GM13976 (cell line): ENCODE measurements at regions not wholly inside any gene's neighbourhood (a gene's known extent, or its start where the extent isn't known, plus 50 kb on each side); places are given as distances from the start of the nearest gene placed in this dataset.

Experiments used
- DNase-seq: peaks from one replicate; pipeline ENCODE4 v3.0.0; 2012; ENCODE audit warnings: low spot score
- CTCF ChIP-seq: IDR thresholded peaks from 2 replicates; pipeline ENCODE4 v1.5.1; 2012; ENCODE audit warnings: borderline replicate concordance, mild to moderate bottlenecking; ENCODE audit not compliant: insufficient read depth; ENCODE audit errors: extremely low read depth, missing control alignments, control extremely low read depth
- in situ Hi-C: fragments of 300-500 bp; cut with MboI; formaldehyde crosslinking; loops from one replicate; pipeline ENCODE4 v1.12.0; 2022; ENCODE audit warnings: low sequenced_read_pairs, mixed read lengths, inconsistent platforms; ENCODE audit not compliant: unreplicated experiment

GRCh38 chr7:41867639-41868280 lies 164.9 kb upstream of the INHBA start:
- no peak for TF ChIP-seq CTCF
- no peak for DNase-seq
- in situ Hi-C loops: no loop called here

GRCh38 chr7:41862261-41862660 lies 159.4 kb upstream of the INHBA start:
- TF ChIP-seq CTCF: no peak
- in situ Hi-C loops: no loop called here
- no peak for DNase-seq

- no peak for DNase-seq
- in situ Hi-C loops: no loop called here
- no peak for TF ChIP-seq CTCF
Observed at GRCh38 chr7:41861642-41862041, 158.8 kb upstream of the INHBA start.

GRCh38 chr7:41858201-41858600 lies 155.3 kb upstream of the INHBA start:
- in situ Hi-C loops: no loop called here

GRCh38 chr7:41855798-41856197 lies 152.9 kb upstream of the INHBA start:
- TF ChIP-seq CTCF: no peak
- in situ Hi-C loops: no loop called here
- no peak for DNase-seq

More at GRCh38 chr7:41858201-41858600, 155.3 kb upstream of the INHBA start:
- DNase-seq: no peak
- no peak for TF ChIP-seq CTCF

- in situ Hi-C loops: no loop called here
- TF ChIP-seq CTCF: no peak
- no peak for DNase-seq
Observed at GRCh38 chr7:41847606-41848005, 144.7 kb upstream of the INHBA start.
